GM21360 (cell line): ENCODE measurements at regions not wholly inside any gene's neighbourhood (a gene's known extent, or its start where the extent isn't known, plus 50 kb on each side); places are given as distances from the start of the nearest gene placed in this dataset.
"Not testable (repeated sequence)": the region's sequence is repeated elsewhere in the genome, so short reads cannot be mapped to it uniquely, and the experiment has no call there.

Experiments used
- ATAC-seq: cut with Tn5 transposase; IDR thresholded peaks from one replicate; pipeline ENCODE4 v1.9.1; 2021; ENCODE audit warnings: mild to moderate bottlenecking, moderate library complexity; ENCODE audit not compliant: unreplicated experiment

DNA sequence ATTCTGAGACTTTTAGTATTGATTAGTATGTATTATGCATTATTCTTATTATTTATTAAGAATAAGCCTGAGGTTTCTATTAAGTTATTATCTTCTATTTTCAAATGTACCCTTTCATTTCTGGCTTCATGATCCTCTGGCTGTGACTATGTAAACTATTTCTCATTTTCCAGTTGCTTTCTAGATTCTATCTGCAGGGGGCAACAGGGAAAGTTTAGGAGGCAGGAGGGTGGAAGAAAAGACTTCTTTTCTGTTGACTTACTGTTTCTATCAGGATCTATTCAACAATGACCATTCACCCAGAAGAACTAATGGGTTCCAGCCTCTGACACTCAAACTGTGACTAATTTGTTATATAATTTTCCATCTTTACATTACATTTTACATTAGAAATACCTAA lies 653.4 kb upstream of the FSHR start:
- ATAC-seq, result no peak

DNA sequence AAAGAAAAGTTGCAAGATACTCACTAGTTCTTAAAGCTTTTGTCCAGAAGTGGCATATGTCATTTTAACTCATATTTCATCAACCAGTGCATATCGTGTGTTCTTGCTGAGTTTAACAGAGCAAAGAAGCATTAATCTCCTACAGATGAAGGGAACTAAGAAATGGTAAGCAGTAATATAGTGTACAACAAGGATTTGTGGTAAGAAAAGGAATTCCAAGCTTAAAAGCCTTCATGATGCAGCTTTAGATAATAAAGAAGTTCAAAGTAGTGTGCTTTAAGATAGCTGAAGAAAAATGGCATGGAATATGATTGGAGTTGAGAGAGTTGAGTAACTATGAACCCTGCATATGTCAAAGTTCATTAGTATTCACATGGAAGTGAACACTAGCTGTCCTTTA lies 649.8 kb upstream of the FSHR start:
- no peak for ATAC-seq

DNA sequence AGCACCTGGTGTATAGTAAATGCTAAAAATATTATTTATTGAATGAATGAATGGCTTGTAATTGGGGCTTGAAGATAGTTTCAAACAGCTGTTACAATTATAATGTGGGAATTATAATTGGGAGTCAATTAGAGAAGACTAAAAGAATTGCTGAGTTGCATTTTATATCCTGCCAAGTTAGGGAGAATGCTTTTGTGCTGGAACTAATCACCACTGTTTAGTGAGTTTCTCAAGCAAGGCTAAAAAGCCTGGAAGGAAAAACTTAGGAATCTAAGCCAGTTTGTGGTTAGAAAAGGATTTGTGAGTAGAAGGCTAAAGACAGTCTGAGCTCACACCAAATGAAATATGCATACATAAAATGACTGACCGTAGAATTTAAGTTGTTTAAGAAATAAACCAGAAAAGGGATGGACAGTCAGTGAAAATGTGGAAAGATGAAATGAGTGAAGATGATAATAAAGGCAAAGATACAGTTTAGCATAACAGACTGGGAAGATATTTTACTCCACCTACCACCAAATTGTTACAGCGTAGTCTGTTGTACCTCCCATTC lies 647.7 kb upstream of the FSHR start:
- ATAC-seq, result no peak

DNA sequence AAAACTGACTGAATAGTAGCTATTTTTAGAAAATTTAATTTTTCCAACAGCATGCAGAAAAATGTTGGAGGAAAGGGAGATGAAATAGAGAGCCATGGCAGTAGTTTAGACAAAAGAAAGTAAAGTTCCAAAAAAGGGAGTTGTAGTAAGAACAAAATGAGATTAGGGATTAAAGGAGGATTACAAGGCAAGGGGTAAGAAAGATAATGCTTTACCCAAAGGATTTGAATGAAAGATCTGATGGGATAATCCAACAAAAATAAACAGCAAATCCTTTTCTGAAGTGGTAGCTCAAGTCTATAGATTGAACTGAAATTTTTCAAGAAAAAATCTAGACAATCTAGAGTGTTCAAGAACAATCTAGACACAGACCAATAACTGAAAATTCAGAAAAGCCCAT lies 644.3 kb upstream of the FSHR start:
- ATAC-seq, result no peak

DNA sequence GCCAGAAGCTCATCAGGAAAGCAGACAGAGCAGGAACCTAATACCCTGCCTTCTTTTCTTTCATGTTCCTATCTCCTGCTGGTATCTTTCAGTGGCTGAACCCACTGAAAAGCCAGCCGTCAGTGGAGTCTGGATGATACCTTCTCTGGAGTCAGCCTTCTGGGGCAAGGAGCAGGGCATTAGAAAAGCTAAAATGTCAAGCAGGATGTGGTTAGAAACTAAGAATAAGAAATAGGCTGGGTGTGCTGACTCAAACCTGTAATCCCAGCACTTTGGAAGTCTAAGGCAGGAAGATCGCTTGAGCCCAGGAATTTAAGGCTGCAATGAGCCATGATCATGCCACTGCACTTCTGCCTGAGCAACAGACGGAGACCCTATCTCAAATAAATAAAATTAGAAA lies 642.0 kb upstream of the FSHR start:
- ATAC-seq, result no peak

DNA sequence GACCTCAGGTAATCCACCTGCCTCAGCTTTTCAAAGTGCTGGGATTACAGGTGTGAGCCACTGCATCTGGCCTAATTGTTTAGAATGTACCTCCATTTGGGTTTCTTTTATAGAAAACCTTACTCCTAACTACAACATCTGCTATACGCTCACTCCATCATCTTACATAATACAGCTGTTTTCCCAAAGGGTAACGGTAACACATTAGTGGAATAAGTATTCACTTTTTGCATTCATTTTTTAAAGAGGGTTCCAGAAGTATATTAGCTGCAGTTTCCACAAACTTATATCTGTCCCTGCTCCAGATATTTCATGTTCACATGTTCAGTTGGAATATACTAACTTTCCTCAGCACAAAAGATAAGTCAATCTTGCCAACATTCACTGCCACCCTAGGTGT lies 640.1 kb upstream of the FSHR start:
- ATAC-seq, result no peak

DNA sequence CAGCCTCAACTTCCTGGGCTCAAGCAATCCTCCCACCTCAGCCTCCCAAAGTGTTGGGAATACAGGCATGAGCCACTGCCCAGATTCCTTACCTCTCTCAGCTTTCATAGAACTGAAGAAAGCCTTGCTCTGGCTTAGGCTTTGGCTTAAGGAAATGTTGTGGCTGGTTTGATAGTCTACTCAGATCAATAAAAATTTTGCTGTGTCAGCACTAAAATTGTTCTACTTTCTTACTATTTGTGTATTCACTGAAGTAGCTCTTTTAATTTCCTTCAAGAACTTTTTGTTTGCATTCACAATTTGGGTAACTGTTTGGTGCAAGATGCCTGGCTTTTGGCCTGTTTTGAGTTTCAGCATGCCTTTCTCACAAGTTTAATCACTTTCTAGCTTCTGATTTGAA lies 634.0 kb upstream of the FSHR start:
- no peak for ATAC-seq

DNA sequence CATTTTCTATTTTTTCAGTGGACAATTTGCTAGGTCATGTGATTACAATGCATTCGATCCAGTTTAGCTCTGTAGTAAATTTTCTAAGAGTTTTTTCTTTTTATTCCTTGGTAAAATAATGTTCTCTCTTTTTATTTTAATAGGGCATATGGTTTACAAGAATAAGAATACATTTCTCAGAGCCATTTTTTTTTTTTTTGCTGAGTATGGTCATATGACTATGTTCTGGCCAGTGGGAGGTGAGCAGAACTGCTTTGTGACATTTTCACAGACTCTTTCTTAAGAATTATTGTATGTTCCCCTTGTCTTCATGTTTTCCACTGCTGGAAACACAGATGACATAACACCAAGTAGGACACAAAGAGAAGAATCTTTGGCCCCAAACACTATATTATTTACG lies 626.6 kb upstream of the FSHR start:
- no peak for ATAC-seq

DNA sequence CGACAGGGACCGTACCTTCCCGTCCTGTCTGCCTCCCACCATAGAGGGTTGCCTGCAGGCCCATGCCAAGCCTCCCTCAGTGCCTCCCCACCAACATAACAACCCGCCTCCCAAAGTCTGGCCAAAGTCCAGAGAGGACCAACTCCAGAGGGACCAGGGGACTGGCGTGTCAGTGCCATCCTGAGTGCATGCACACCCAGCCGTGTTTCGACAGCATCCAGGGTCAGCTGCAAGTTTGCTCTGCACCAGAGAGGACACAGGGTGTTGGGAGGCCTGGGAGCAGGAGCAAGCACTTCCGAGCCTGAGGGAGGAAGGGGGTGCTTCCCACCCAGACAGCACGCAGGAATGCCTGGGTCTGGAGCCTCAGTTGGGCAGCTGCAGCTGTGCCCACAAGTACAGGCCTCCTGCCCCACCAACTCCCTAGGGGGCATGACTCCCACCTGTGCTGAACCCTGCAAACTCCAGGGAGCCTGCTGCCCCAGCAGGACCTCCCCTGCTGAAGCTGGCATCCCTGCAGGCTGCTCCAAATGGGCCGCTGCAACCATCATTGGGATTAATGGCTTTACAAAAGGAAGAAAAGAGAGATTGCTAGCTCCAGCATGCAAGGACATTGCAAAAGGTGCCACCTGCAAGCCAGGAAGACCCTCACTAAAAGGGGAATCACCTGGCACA lies 618.1 kb upstream of the FSHR start:
- no peak for ATAC-seq

DNA sequence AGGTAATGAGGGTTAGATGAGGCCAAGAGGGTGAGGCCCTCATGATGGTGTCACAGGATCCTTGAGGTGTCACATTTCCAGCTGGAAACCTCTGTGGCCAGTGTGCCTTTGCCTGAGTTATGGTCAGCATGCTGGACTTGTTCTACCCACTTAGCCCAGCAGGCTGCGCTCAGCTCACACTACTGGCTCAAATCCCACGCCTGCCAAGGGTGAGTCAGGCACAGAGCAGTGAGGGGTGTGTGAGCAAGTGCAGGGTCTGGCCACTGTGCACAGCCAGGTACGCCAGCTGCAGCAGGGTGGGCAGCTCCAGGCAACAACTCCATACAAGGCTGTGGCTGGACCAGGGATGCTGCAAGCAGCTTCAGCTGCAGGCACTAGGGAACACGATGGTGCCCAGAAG lies 616.6 kb upstream of the FSHR start:
- no peak for ATAC-seq

DNA sequence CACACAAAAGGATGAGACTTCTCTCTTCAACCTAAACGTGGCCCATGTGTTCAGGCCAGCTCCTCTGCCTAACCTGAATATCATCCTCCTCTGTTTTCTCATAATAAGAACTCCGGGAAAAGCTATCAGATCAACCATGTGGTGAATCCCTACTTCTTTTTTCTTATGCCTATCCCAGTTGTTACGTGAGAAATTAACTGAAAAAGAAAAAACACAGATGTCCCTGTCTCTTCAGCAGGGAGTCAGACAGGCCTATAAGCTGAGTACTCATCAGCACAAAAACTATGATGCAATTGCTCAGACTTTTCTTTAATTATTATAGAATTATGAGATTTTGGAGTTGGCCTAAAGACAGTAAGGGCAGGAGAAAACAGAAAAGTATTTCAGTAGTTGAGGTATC lies 613.0 kb upstream of the FSHR start:
- ATAC-seq, result no peak

DNA sequence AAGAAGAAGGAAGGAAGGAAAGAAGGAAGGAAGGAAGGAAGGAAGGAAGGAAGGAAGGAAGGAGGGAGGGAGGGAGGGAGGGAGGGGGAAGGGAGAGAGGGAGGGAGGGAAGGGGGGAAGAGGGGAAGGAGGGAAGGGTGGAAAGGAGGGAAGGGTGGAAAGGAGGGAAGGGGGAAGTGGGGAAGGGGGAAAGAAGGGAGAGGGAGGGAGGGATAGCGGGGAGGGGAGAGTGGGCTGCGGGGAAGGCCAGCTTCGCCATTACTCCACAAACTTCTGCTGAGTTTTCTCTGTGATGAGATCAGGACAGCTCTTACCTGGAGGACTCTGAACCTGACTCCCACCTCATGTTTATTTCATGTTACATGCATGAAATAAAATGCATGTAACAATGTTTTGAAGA lies 601.5 kb upstream of the FSHR start:
- no peak for ATAC-seq

DNA sequence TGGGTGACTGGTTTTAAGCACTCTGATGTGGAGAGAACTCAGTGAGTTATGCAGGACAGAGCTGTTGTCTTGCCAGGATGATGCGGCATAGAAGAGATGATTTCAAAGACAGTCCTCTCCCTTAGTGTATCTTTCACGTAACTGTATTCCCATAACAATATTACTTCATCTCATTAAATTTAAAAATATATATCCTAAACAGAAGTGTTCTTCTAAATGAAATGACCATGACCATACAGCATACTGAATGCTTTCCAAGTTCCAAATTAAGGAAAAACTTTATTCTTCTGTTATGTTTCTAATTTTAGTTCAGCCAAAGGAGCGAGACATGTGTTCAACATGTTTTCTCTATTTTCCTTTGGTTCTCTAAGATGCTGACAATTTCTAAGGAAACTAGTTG lies 600.1 kb upstream of the FSHR start:
- no peak for ATAC-seq

DNA sequence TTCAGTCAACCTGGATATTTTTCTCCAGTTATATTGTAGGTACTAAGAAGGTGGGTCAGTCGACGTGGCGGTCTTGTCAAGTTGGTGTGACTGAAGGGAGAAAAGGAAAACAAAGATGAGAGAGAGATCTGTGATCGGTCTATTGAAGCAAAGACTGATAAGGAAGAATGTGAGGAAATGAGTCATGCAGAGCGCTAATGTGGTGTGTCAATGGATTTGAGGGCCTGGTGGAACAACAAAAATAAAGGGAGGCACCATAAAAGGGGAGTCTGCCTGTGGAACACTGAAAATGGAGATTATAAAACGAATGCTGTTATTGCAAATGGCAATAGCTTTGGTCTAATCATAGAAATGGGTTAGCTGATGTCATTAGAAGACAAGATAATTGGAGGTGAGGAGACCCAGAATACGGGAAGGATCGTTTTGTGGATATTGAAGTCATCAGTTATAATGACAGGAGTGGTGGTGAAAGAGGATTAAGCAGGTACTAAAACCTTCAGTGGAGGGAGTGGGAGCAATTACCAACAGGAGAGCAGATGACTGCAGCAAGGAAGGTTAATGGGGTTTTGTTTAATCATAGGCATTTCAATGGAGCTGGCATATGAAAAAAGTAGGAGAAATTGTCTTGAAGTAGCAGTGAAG lies 599.1 kb upstream of the FSHR start:
- no peak for ATAC-seq

DNA sequence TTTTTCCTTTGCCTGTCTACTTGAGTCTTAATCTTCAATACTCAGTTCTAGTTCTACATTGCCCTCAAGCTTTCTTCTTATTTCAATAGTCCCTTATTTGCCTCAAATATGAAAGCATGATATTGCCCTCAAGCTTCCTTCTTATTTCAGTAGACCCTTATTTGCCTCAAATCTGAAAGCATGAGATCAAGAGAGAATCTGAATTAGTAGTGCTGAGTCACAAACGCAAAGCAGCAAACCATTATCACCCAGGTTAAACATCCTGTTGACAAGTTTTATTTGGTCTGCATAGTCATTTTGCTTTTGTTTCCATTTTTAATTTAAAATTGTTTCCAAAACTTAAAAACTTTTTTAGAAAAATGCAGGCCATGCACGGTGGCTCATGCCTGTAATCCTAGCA lies 583.3 kb upstream of the FSHR start:
- ATAC-seq, result no peak

DNA sequence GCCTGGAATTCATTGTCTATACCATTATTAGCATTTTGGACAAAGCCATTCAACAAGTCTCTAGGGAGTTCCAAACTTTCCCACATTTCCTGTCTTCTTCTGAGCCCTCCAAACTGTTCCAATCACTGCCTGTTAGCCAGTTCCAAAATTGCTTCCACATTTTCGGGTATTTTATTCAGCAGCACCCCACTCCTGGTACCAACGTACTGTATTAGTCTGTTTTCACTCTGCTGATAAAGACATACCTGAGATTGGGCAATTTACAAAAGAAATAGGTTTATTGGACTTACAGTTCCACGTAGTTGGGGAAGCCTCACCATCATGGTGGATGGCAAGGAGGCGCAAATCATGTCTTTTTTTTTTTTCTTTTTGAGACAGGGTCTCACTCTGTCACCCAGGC lies 578.6 kb upstream of the FSHR start:
- ATAC-seq, result not testable (repeated sequence)

DNA sequence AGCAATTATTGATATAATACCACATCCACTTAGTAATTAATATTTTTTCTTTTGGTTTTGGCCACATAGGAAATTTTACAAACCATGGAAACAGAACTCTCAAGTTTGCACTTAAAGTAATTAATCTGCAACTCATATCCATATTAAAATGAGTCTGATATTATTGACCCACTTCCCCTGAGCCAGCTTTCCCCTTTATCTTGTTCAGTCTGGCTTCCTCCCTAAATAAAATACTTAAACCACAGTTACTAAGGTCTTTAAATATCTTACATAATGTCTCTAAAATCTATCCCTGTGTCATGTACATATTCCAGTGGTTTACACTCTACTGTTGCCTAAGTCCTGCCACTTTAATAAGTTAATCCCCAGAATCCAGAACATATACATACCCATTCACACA lies 564.9 kb upstream of the FSHR start:
- ATAC-seq, result no peak

DNA sequence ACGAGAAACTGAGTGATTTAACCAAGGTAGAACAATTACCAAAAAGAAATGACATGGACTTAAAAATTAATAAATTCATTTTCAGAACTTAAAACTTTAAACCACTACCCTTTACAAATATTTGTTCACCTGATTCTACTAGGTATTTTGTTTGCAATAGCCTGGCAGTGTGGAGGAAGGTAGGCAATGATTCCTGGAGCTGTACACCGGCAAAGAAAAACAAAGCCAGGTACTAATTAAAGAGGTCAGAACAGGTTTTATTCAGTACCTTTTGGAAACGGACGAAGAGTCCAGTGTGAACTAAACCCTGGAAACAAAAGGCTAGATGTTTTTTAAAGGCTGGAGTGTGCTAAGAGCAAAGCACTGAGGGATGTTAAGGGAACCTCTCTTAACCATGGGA lies 561.3 kb upstream of the FSHR start:
- ATAC-seq, result no peak

DNA sequence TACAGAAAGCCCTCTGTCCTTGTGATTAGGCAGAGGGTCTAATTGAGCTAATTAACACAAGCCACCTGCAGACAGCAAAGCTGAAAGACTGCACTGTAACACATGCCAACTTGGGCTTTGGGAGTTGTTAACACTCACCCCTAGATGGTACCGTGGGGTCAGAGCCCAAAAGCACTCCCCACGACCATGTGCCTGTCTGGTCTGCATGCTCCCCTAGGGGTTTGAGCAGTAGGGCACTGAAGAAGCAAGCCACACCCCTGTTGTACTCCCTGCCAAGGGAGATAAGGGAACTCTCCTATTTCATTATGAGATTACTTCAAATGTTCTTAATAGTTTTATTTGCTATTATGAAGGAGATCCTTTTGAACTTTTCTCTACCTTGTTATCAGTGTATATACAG lies 560.1 kb upstream of the FSHR start:
- ATAC-seq, result no peak

DNA sequence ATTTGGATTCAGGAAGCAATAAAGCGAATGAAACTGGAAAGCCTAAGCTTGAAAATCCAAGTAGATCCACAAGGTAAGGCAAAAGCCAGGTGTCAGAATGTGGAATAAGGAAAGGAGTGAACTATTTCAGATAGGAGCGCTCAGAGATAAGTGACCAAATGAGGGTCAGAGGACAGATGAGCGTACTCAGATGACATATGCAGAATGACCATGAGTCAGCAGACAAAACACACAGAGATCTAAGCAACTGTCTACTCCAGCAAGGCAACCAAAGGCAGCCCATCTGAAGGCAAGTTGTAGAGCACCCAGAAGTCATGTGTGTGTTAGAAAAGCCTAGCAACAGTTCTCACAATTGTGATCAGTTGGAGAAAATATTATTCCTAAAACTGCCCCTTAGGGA lies 548.4 kb upstream of the FSHR start:
- no peak for ATAC-seq

DNA sequence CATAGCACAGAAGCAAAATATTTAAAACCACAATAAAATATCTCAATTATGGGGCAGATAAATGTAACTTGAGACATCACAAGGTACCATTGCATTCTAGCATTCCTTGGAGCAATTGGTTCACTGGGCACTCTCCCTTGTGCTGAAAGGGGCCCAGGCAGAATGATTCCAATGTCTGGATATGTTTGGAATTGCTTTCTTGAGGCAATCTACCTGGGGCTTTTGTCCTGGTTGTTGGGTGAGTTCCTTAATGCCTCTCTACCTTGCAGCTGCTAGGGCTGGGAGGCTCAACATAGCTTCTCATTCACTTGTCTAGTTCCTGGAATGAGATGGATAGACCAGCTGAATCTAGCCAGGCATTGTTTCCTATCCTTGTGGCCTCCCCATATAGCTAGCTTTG lies 539.6 kb upstream of the FSHR start:
- no peak for ATAC-seq

DNA sequence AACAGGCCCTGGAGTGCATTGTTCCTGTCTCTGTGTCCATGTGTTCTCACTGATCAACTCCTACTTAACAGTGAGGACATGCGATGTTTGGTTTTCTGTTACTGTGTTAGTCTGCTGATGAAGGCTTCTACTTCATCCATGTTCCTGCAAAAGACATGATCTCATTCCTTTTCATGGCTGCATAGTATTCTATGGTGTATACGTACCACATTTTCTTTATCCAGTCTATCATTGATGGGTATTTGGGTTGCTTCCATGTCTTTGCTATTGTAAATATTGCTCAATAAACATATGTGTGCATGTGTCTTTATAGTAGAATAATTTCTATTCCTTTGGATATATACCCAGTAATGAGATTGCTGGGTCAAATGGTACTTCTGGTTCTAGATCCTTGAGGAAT lies 537.7 kb upstream of the FSHR start:
- not testable (repeated sequence) for ATAC-seq

DNA sequence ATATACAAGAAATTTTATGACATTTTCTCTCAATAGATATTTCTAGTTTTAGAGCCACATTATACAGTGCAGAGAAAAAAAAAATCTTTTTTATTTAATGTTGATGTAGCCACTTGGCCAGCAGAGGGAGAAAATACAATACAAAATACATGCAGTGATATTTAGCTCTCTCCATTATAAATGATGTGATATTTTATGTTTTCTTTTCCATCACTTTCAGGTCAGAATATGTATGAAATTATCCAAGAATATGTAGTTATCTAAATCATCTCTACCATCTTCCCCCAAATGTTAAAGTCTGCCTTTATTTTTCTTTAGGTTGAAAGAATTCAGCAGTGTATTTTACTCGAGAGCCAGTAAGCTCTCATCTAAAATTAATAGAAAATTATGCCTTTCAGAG lies 533.6 kb upstream of the FSHR start:
- ATAC-seq, result no peak
